T-cell (primary cell): ENCODE measurements at regions not wholly inside any gene's neighbourhood (a gene's known extent, or its start where the extent isn't known, plus 50 kb on each side); places are given as distances from the start of the nearest gene placed in this dataset.
A peak's percentile ranks its signal among the peaks of the same experiment; 100 is the strongest.

Experiments
- ATAC-seq, 4 experiments: fragments of 200-7000 bp in 3 of 4; fragments of 150-1000 bp in 1 of 4; cut with Tn5 transposase; replicated peaks in 1 of 4; 1 replicate in 3 of 4; 2 replicates in 1 of 4; pipeline ENCODE4 v1.10.0; 2021; ENCODE audit warnings: moderate library complexity in 3 of 4, mild to moderate bottlenecking in 2 of 4, moderate number of reproducible peaks in 1 of 4
- CTCF ChIA-PET, 2 donors: fragments of 300-600 bp; sonication (Branson Sonifier 250); formaldehyde crosslinking; loops; one replicate each; lab custom pipeline; 2022; ENCODE audit warnings: antibody characterized with exemption in 2 of 2; lab: Charles Lee
- POLR2A ChIA-PET, 2 donors: fragments of 300-600 bp; sonication (Branson Sonifier 250); formaldehyde crosslinking; loops; one replicate each; lab custom pipeline; 2022; ENCODE audit warnings: antibody characterized with exemption in 2 of 2; lab: Charles Lee
- DNase-seq, 35 experiments: peaks; one replicate each; pipeline versions ENCODE4 v3.0.0 to v3.0.0-alpha.2; 2013 to 2023
- H3K27ac ChIP-seq: one replicate; pipeline ENCODE4 v1.5.1; 2013; ENCODE audit warnings: low read length
- H3K27me3 ChIP-seq, 2 experiments: replicated peaks in 1 of 2; 1 replicate in 1 of 2; 2 replicates in 1 of 2; pipeline versions ENCODE4 v1.6.1 to v1.7.0; 2013; ENCODE audit warnings: low read length in 1 of 2, mixed read lengths in 1 of 2; ENCODE audit not compliant: control insufficient read depth in 2 of 2, insufficient read depth in 2 of 2; ENCODE audit errors: extremely low read depth in 1 of 2
- H3K36me3 ChIP-seq, 2 donors: 1 replicate in 1 of 2; 2 replicates in 1 of 2; pipeline versions ENCODE4 v1.6.1 to v1.7.0; 2013; ENCODE audit warnings: low read length in 1 of 2; ENCODE audit not compliant: control insufficient read depth in 2 of 2, insufficient read depth in 1 of 2; ENCODE audit errors: extremely low read depth in 1 of 2
- H3K4me1 ChIP-seq, 2 experiments: 1 replicate in 1 of 2; 2 replicates in 1 of 2; pipeline versions ENCODE4 v1.6.1 to v1.7.0; 2013; ENCODE audit warnings: low read length in 2 of 2, mixed read lengths in 1 of 2; ENCODE audit not compliant: insufficient read depth in 2 of 2, control insufficient read depth in 1 of 2; ENCODE audit errors: extremely low read depth in 1 of 2
- H3K4me3 ChIP-seq, 2 donors: 1 replicate in 1 of 2; 2 replicates in 1 of 2; pipeline versions ENCODE4 v1.5.1 to v1.7.0; 2013; ENCODE audit warnings: mild to moderate bottlenecking in 2 of 2, low read length in 1 of 2, moderate library complexity in 1 of 2; ENCODE audit not compliant: control insufficient read depth in 1 of 2; ENCODE audit errors: extremely low read depth in 1 of 2
- H3K9me3 ChIP-seq: 2 replicates; pipeline ENCODE4 v1.7.0; 2013
- H3K27ac Mint-ChIP-seq, 2 donors: one replicate each; pipeline ENCODE4 v1.8.0; 2020 to 2021; ENCODE audit warnings: mild to moderate bottlenecking in 2 of 2, mixed read lengths in 2 of 2
- H3K27me3 Mint-ChIP-seq, 2 donors: one replicate each; pipeline ENCODE4 v1.8.0; 2021 to 2022; ENCODE audit warnings: mixed read lengths in 2 of 2
- H3K36me3 Mint-ChIP-seq: one replicate; pipeline ENCODE4 v1.8.0; 2021; ENCODE audit warnings: mixed read lengths
- H3K4me1 Mint-ChIP-seq, 3 donors: one replicate each; pipeline ENCODE4 v1.8.0; 2020 to 2022; ENCODE audit warnings: mixed read lengths in 3 of 3, mild to moderate bottlenecking in 1 of 3
- H3K4me3 Mint-ChIP-seq, 3 donors: one replicate each; pipeline ENCODE4 v1.8.0; 2020 to 2022; ENCODE audit warnings: mild to moderate bottlenecking in 3 of 3, mixed read lengths in 3 of 3, moderate library complexity in 3 of 3
- H3K9me3 Mint-ChIP-seq, 3 donors: one replicate each; pipeline ENCODE4 v1.8.0; 2020 to 2022; ENCODE audit warnings: mixed read lengths in 3 of 3
- WGBS: methylation state at CpG from one replicate; pipeline ENCODE4 v1.1.5; 2013; ENCODE audit warnings: missing lambda C conversion rate; ENCODE audit not compliant: insufficient coverage; 5-methylcytosine and 5-hydroxymethylcytosine counted together

DNA sequence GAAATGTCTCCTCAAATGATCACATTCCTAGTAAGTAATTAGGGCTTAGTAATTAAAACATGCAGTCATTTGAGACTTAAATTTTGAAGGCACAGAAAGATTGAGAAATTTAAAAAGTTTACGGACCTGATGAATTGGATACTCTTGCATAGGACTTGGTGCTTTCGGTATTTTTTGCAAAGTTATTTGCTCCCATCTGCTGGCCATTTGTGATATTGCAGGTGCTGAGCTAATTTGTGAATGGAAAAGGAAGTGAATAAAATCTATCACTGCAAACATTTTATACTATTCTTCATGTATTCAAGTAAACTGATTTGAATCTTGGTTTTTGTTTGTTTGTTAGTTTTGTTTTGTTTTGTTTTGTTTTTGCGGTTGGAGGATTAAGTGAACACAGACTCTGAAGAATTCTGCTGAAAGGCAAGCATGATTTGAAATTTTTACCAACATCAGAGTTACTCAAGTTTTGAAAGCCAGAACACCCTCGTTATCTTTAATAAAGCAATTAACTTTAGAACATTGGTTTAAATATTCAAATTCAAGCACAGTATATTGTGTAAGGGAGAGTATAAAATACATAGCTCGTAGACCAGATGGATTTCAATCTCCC is 689.5 kb upstream of the RBFOX1 start:
- H3K36me3 ChIP-seq, result no peaks in the 10 kb centered on the region
- H3K9me3 Mint-ChIP-seq, result no peaks in the 10 kb centered on the region
- H3K4me1 ChIP-seq, result no peaks in the 10 kb centered on the region
- no peak overlapping the region for H3K4me3 Mint-ChIP-seq
- whole genome bisulfite sequencing, result 36% methylated on average over 1 of the region's 5 CpGs
- H3K9me3 ChIP-seq, result no peaks in the 10 kb centered on the region
- H3K27me3 Mint-ChIP-seq, result peaks cover 3 to 16% of the 10 kb centered on the region in 2 donors
- ATAC-seq (no peak), DNase-seq (peak in 20 of 35 experiments; percentile 1 to 42 (median 12))
- no peak overlapping the region for H3K4me3 ChIP-seq
- no peak overlapping the region for H3K27ac Mint-ChIP-seq
- H3K27me3 ChIP-seq, result peaks cover 0 to 7% of the 10 kb centered on the region in 2 experiments
- H3K27ac ChIP-seq, result no peak overlapping the region
- CTCF ChIA-PET, result no interaction called here
- H3K4me1 Mint-ChIP-seq, result peaks cover 4 to 8% (median 5%) of the 10 kb centered on the region in 3 donors
- POLR2A ChIA-PET, result no interaction called here
- no peaks in the 10 kb centered on the region for H3K36me3 Mint-ChIP-seq

DNA sequence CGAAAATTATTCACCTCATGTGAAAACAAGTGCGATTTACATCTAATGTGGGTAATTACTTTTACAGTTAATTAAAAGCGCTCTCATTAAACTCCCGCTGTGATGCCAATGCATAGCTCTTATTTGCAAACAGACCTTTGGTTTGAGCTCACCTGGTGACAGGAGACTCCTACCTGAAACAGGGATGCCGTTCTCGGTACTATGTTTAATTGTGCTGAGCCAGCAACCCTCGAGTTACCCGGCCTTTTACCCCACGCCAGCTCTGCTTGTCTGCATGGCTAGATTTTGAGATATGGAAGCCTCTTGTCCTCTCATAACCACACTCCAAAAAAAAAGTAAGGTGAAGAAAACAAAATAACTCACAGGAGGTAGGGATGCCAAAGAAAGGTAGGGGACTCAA is 690.4 kb upstream of the RBFOX1 start:
- no peaks in the 10 kb centered on the region for H3K36me3 Mint-ChIP-seq
- no peak overlapping the region for H3K27ac Mint-ChIP-seq
- ChIA-PET POLR2A (no interaction called here), CTCF (no interaction called here)
- H3K27me3 Mint-ChIP-seq, result peaks cover 3 to 16% of the 10 kb centered on the region in 2 donors
- no peaks in the 10 kb centered on the region for H3K9me3 Mint-ChIP-seq
- Histone ChIP-seq H3K27ac (no peak overlapping the region), H3K27me3 (peaks cover 0 to 7% of the 10 kb centered on the region in 2 experiments), H3K4me3 (no peak overlapping the region), H3K9me3 (no peaks in the 10 kb centered on the region), H3K4me1 (no peaks in the 10 kb centered on the region), H3K36me3 (no peaks in the 10 kb centered on the region)
- WGBS, result 15% methylated on average over 2 of the region's 9 CpGs
- peaks cover 4 to 8% (median 5%) of the 10 kb centered on the region in 3 donors for H3K4me1 Mint-ChIP-seq
- ATAC-seq, result no peak
- no peak overlapping the region for H3K4me3 Mint-ChIP-seq
- no peak for DNase-seq

DNA sequence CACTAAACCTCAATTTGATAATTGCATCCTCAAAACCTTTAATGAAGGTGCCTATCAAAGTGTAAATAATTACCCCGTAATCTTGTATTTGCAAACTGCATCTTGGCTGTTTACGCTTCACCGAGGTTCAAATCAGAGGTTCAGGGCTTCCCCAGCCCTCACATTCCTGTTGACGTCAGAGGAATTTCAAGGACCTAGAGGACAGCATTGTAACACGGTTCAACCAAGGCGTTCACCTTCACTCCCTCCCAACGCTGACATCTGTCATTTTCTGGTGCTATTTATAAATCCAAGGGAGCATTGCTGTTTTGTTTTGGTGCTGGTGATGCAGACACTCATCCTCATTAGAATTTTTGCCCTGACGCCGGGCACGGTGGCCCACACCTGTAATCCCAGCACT is 691.6 kb upstream of the RBFOX1 start:
- Histone ChIP-seq H3K9me3 (no peaks in the 10 kb centered on the region), H3K27me3 (peaks cover 0 to 7% of the 10 kb centered on the region in 2 experiments), H3K27ac (no peak overlapping the region), H3K36me3 (no peaks in the 10 kb centered on the region), H3K4me3 (no peak overlapping the region), H3K4me1 (no peaks in the 10 kb centered on the region)
- Mint-ChIP-seq H3K36me3 (no peaks in the 10 kb centered on the region), H3K27me3 (peaks cover 3 to 16% of the 10 kb centered on the region in 2 donors), H3K4me3 (no peak overlapping the region), H3K4me1 (peaks cover 4 to 8% (median 5%) of the 10 kb centered on the region in 3 donors), H3K9me3 (no peaks in the 10 kb centered on the region), H3K27ac (no peak overlapping the region)
- no peak for DNase-seq
- ATAC-seq, result no peak
- ChIA-PET POLR2A (no interaction called here), CTCF (no interaction called here)
- 77% methylated on average over 6 of the region's 10 CpGs for WGBS

DNA sequence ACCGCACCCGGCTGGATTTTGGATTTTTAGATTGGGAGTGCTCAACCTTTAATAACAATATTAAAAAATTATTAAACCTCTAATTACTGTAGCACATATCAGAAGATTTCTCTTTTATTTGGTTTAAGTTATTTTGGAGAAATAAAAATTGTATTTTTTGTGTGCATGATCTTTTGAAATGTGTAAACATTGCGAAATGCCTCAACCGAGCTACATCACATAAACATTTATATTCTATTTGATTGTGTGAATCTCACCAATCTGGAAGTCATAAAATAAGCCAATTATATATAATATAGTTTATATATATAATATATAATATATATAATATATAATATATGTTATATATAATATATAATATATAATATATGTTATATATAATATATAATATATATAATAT is 696.2 kb upstream of the RBFOX1 start:
- H3K27me3 ChIP-seq, result no peaks in the 10 kb centered on the region
- H3K27ac ChIP-seq, result no peak overlapping the region
- no peaks in the 10 kb centered on the region for H3K36me3 ChIP-seq
- no peak for ATAC-seq
- H3K9me3 ChIP-seq, result no peaks in the 10 kb centered on the region
- no peak overlapping the region for H3K4me3 Mint-ChIP-seq
- H3K4me1 ChIP-seq, result no peaks in the 10 kb centered on the region
- POLR2A ChIA-PET, result no interaction called here
- H3K9me3 Mint-ChIP-seq, result no peaks in the 10 kb centered on the region
- peaks cover 0 to 7% of the 10 kb centered on the region in 2 donors for H3K27me3 Mint-ChIP-seq
- WGBS, result no CpG with 5 or more reads among the region's 4 CpGs
- no peak for DNase-seq
- CTCF ChIA-PET, result no interaction called here
- no peak overlapping the region for H3K27ac Mint-ChIP-seq
- H3K4me3 ChIP-seq, result no peak overlapping the region
- no peaks in the 10 kb centered on the region for H3K36me3 Mint-ChIP-seq
- no peaks in the 10 kb centered on the region for H3K4me1 Mint-ChIP-seq

DNA sequence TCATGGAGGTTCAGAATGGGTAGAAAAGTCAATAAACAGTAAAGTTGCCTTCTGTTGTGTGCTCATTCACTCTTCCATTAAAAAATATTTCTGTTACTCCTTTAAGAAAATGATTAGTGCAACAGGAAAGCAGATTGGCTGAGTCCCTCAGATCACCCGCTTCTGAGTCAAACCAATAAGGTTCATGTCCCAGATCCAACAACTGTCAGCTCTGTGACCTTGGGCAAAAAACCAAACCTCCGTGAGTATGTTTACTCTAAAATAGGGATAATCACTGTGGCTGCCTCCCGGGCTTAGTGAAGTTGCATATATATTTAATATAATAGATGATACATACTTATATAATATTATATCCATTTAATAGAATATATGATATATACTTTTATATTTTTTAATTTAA is 698.5 kb upstream of the RBFOX1 start:
- no peaks in the 10 kb centered on the region for H3K4me1 ChIP-seq
- no peaks in the 10 kb centered on the region for H3K36me3 ChIP-seq
- WGBS, result no CpG with 5 or more reads among the region's 3 CpGs
- no peaks in the 10 kb centered on the region for H3K27me3 ChIP-seq
- ATAC-seq (no peak), DNase-seq (no peak)
- H3K9me3 ChIP-seq, result no peaks in the 10 kb centered on the region
- Mint-ChIP-seq H3K4me1 (no peaks in the 10 kb centered on the region), H3K27ac (no peak overlapping the region), H3K27me3 (peaks cover 0 to 1% of the 10 kb centered on the region in 2 donors), H3K9me3 (no peaks in the 10 kb centered on the region), H3K36me3 (no peaks in the 10 kb centered on the region), H3K4me3 (no peak overlapping the region)
- ChIA-PET CTCF (no interaction called here), POLR2A (no interaction called here)
- H3K27ac ChIP-seq, result no peak overlapping the region
- no peak overlapping the region for H3K4me3 ChIP-seq

DNA sequence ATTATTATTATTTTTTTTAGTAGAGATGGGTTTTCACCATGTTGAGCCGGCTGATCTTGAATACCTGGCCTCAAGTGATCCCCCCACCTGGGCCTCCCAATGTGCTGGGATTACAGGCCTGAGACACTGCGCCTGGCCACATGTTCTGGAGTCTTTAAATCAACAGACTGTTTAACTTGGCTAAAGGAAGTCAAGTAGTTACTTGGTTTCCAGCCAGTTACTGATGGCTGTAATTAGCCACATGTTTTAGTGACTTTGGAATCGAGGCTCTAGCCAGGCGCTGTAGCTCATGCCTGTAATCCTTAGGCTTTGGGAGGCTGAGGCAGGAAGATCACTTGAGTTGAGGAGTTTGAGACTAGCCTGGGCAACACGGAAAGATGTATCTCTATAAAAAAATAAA is 699.2 kb upstream of the RBFOX1 start:
- DNase-seq (no peak), ATAC-seq (no peak)
- Histone ChIP-seq H3K4me1 (no peaks in the 10 kb centered on the region), H3K27me3 (no peaks in the 10 kb centered on the region), H3K9me3 (no peaks in the 10 kb centered on the region), H3K27ac (no peak overlapping the region), H3K4me3 (no peak overlapping the region), H3K36me3 (no peaks in the 10 kb centered on the region)
- ChIA-PET CTCF (no interaction called here), POLR2A (no interaction called here)
- 60% methylated on average over 2 of the region's 5 CpGs for WGBS
- H3K4me1 Mint-ChIP-seq, result no peaks in the 10 kb centered on the region
- H3K27me3 Mint-ChIP-seq, result no peaks in the 10 kb centered on the region
- no peak overlapping the region for H3K4me3 Mint-ChIP-seq
- no peaks in the 10 kb centered on the region for H3K9me3 Mint-ChIP-seq
- H3K36me3 Mint-ChIP-seq, result no peaks in the 10 kb centered on the region
- no peak overlapping the region for H3K27ac Mint-ChIP-seq

DNA sequence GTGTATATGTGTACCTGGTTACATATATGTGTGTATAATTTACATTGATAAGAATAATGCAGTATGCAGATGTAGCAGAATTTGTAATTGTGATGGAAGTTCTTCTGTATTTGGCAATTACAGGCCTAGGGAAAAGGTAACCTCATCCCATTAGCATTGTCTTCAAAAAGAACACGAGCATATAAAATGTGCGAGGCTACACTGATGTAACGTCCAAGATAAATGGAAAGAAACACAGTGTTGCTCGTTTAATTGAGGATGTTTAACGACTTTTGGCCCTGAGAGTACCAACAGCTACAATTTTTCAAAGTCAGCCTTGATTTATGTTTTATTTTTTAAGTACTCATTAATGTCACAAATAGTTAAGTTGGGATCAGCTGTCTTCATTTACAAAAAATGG is 703.5 kb upstream of the RBFOX1 start:
- WGBS, result 30% methylated on average over 2 of the region's 5 CpGs
- Histone ChIP-seq H3K36me3 (no peaks in the 10 kb centered on the region), H3K9me3 (no peaks in the 10 kb centered on the region), H3K4me1 (no peaks in the 10 kb centered on the region), H3K27ac (no peak overlapping the region), H3K4me3 (no peak overlapping the region), H3K27me3 (no peaks in the 10 kb centered on the region)
- Mint-ChIP-seq H3K27ac (no peak overlapping the region), H3K9me3 (peaks cover 4 to 5% (median 4%) of the 10 kb centered on the region in 3 donors), H3K36me3 (no peaks in the 10 kb centered on the region), H3K27me3 (no peaks in the 10 kb centered on the region), H3K4me1 (no peaks in the 10 kb centered on the region), H3K4me3 (no peak overlapping the region)
- CTCF ChIA-PET, result no interaction called here
- no peak for DNase-seq
- POLR2A ChIA-PET, result interaction anchor here in 1 of 2 donors (0.6 to 0.7 kb wide), 2 partner anchors 33 to 123 kb away, joined by 3 read pairs; no protein-coding TSS in a partner anchor
- ATAC-seq, result no peak
